ENCODE measurements at regions not wholly inside any gene's neighbourhood (a gene's known extent, or its start where the extent isn't known, plus 50 kb on each side); places are given as distances from the start of the nearest gene placed in this dataset.

DNA sequence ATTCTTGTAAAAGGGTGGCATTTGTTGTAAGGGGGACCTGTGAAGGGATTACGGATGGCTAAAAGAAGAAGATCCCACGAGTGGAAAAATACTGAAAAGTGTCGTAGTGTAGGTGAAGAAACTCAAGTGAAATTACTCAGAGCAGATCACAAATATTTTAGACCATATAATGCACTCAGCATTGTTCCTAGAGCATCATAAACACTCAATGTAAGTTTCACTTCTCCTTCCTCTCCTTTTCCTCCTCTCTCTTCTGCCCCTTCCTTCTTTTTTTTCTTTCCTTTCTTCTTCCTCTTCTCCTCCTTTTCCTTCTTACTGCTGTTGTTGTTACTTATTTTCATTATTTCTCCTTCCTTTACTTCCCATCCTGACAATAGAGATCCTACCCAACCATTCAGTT, 445.6 kb downstream of the ADAMTS20 start:
- no peak overlapping the region for H3K4me3 ChIP-seq

GRCh38 chr12:43105426-43105981, 446.5 kb downstream of the ADAMTS20 start:
- H3K4me1 ChIP-seq = no peaks in the 10 kb centered on the region
- no peaks in the 10 kb centered on the region for H3K9me3 ChIP-seq
- DNase-seq (ENCODE audit: low spot score) = no peak
- no peak for TF ChIP-seq CTCF (IDR thresholded peaks at IDR 0.05)
- no peaks in the 10 kb centered on the region for H3K36me3 ChIP-seq
- H3K4me3 ChIP-seq = no peak overlapping the region
- H3K27me3 ChIP-seq = no peaks in the 10 kb centered on the region
- H3K27ac ChIP-seq = no peak overlapping the region

More for the DNA sequence above, 445.6 kb downstream of the ADAMTS20 start:
- TF ChIP-seq CTCF (IDR thresholded peaks at IDR 0.05) = no peak
- Histone ChIP-seq H3K27me3 (no peaks in the 10 kb centered on the region), H3K36me3 (no peaks in the 10 kb centered on the region), H3K9me3 (no peaks in the 10 kb centered on the region), H3K27ac (no peak overlapping the region), H3K4me1 (no peaks in the 10 kb centered on the region)
- DNase-seq (ENCODE audit: low spot score) = no peak

GRCh38 chr12:43104494-43104893, 447.5 kb downstream of the ADAMTS20 start:
- Histone ChIP-seq H3K27me3 (no peaks in the 10 kb centered on the region), H3K4me1 (no peaks in the 10 kb centered on the region), H3K27ac (no peak overlapping the region), H3K36me3 (no peaks in the 10 kb centered on the region), H3K4me3 (no peak overlapping the region), H3K9me3 (no peaks in the 10 kb centered on the region)
- TF ChIP-seq CTCF (IDR thresholded peaks at IDR 0.05) = no peak
- DNase-seq (ENCODE audit: low spot score) = no peak

DNA sequence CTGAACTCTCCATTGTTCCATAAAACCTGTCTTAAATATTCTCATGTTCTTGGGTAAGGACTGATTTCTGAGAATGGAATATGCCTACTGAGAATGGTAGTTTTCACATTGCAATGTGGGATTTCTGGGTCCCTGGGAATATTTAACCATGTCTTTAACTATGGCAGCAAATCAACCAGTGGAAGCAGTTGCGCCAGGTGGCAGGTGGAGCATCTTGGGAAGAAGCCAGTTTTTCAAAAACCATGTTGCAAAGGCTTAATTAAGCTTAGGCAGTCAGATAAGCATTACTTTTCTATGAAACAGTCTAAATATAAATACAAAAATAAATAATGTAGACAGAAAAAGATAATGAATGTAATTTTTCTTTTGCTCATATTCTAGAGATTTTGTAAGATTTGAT, 448.1 kb downstream of the ADAMTS20 start:
- no peak for TF ChIP-seq CTCF (IDR thresholded peaks at IDR 0.05)
- Histone ChIP-seq H3K4me1 (no peaks in the 10 kb centered on the region), H3K36me3 (no peaks in the 10 kb centered on the region), H3K9me3 (no peaks in the 10 kb centered on the region), H3K27ac (no peak overlapping the region), H3K27me3 (no peaks in the 10 kb centered on the region), H3K4me3 (no peak overlapping the region)
- no peak for DNase-seq (ENCODE audit: low spot score)

DNA sequence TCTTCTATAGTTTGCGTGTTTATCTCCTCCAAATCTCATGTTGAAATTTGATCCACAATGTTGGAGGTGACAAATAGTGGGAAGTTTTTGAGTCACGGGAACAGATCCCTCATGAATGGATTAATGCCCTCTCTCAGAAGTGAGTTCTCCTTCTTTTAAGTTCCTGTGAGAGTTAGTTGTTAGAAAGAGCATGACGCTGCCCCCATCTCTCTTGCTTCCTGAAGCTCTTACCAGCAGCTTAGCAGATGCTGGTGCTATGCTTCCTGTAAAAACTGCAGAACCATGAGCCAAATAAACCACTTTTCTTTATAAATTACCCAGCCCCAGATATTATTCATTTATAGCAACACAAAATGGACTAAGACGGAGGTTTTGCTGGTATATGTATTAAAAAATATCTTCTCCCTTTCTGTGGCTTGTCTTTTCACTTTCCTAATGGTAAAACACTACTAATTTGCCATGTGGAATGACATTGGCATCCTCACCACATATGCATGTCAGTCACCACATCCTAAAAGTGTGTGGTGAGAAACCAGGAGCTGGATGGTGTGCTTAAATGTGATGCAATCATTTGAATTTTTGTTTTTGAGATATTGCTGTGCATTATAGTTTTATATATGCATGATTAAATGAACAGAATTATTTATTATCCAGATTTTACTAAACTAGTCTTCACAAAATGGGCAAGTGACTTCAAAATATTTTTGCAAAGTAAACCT, 449.3 kb downstream of the ADAMTS20 start:
- Histone ChIP-seq H3K9me3 (no peaks in the 10 kb centered on the region), H3K27ac (no peak overlapping the region), H3K36me3 (no peaks in the 10 kb centered on the region), H3K4me3 (no peak overlapping the region), H3K4me1 (no peaks in the 10 kb centered on the region), H3K27me3 (no peaks in the 10 kb centered on the region)
- no peak for DNase-seq (ENCODE audit: low spot score)
- TF ChIP-seq CTCF (IDR thresholded peaks at IDR 0.05) = no peak

GRCh38 chr12:43100231-43100630, 451.8 kb downstream of the ADAMTS20 start:
- Histone ChIP-seq H3K36me3 (no peaks in the 10 kb centered on the region), H3K27ac (no peak overlapping the region), H3K9me3 (no peaks in the 10 kb centered on the region), H3K4me1 (no peaks in the 10 kb centered on the region), H3K4me3 (no peak overlapping the region), H3K27me3 (no peaks in the 10 kb centered on the region)
- DNase-seq (ENCODE audit: low spot score) = no peak
- TF ChIP-seq CTCF (IDR thresholded peaks at IDR 0.05) = no peak
